Testis (tissue), 2 donors: ENCODE measurements at regions not wholly inside any gene's neighbourhood (a gene's known extent, or its start where the extent isn't known, plus 50 kb on each side); places are given as distances from the start of the nearest gene placed in this dataset.

Experiments
- DNase-seq: peaks from one replicate; pipeline ENCODE4 v3.0.0-alpha.2; 2019
- H3K27ac ChIP-seq, 2 donors: fragments of 200-600 bp; sonication (generic); one replicate each; pipeline ENCODE4 v1.5.1; 2019
- H3K27me3 ChIP-seq: fragments of 200-600 bp; sonication (generic); one replicate; pipeline ENCODE4 v1.5.1; 2019
- H3K36me3 ChIP-seq: fragments of 200-600 bp; sonication (generic); one replicate; pipeline ENCODE4 v1.5.1; 2017; ENCODE audit warnings: low read depth; ENCODE audit errors: missing control alignments
- H3K4me1 ChIP-seq: fragments of 200-600 bp; sonication (generic); one replicate; pipeline ENCODE4 v1.5.1; 2019
- H3K4me3 ChIP-seq, 2 donors: fragments of 200-600 bp; sonication (generic); one replicate each; pipeline ENCODE4 v1.5.1; 2017 to 2019
- H3K9me3 ChIP-seq: fragments of 200-600 bp; sonication (generic); one replicate; pipeline ENCODE4 v1.5.1; 2017
- POLR2A ChIP-seq: fragments of 450-650 bp; IDR thresholded peaks from one replicate; pipeline ENCODE4 v1.6.1; 2017; ENCODE audit warnings: antibody characterized with exemption, mild to moderate bottlenecking, moderate library complexity
- WGBS, 2 donors: methylation state at CpG; one replicate each; pipeline ENCODE4 v1.1.5; 2018; 5-methylcytosine and 5-hydroxymethylcytosine counted together
- intact Hi-C: fragments of 100-400 bp; cut with DNase I; formaldehyde crosslinking; loops from one replicate; pipeline ENCODE4 v1.15.1; 2023; ENCODE audit warnings: low total_unique reads
- TF ChIP-seq, protein P1 (sequence below), 3 experiments: fragments of 450-650 bp in 2 of 3; fragments of 200-600 bp in 1 of 3; sonication (generic) in 1 of 3; IDR thresholded peaks; one replicate each; pipeline ENCODE4 v1.5.1; 2016 to 2019; ENCODE audit warnings: antibody characterized with exemption in 3 of 3, mild to moderate bottlenecking in 2 of 3, moderate library complexity in 1 of 3

DNA sequence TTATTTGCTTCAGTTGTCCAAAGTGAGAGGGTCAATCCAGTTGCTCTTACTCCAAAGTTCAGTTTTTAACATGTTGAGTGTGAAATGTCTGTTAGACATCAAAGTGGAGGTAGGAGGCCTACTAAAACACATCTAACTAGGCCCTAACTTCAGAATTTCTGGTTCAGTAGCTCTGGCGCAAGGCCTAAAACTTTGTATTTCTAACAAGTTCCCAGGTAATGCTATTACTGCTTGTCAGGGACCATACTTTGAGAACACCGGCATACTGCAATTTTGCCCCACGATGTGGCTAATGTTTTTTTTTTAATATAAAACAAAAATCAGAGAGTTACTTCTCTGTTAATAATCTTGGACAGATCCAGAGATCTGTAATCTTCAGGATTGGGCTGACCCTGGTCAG lies 72.4 kb upstream of the LRRC55 start:
- no peaks in the 10 kb centered on the region for H3K4me1 ChIP-seq
- no peaks in the 10 kb centered on the region for H3K9me3 ChIP-seq
- WGBS, 2 donors: 95 to 97% methylated on average over 3 of the region's 3 CpGs
- H3K27ac ChIP-seq: no peak overlapping the region
- no peak overlapping the region for H3K4me3 ChIP-seq
- intact Hi-C loops: no loop called here
- no peaks in the 10 kb centered on the region for H3K36me3 ChIP-seq
- TF ChIP-seq, protein P1, sequence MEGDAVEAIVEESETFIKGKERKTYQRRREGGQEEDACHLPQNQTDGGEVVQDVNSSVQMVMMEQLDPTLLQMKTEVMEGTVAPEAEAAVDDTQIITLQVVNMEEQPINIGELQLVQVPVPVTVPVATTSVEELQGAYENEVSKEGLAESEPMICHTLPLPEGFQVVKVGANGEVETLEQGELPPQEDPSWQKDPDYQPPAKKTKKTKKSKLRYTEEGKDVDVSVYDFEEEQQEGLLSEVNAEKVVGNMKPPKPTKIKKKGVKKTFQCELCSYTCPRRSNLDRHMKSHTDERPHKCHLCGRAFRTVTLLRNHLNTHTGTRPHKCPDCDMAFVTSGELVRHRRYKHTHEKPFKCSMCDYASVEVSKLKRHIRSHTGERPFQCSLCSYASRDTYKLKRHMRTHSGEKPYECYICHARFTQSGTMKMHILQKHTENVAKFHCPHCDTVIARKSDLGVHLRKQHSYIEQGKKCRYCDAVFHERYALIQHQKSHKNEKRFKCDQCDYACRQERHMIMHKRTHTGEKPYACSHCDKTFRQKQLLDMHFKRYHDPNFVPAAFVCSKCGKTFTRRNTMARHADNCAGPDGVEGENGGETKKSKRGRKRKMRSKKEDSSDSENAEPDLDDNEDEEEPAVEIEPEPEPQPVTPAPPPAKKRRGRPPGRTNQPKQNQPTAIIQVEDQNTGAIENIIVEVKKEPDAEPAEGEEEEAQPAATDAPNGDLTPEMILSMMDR (IDR thresholded peaks at IDR 0.05): no peak
- no peak for TF ChIP-seq POLR2A
- DNase-seq: no peak
- H3K27me3 ChIP-seq: no peaks in the 10 kb centered on the region

GRCh38 chr11:57111619-57112018 lies 70.1 kb upstream of the LRRC55 start:
- Histone ChIP-seq H3K4me3 (no peak overlapping the region), H3K4me1 (no peaks in the 10 kb centered on the region), H3K9me3 (no peaks in the 10 kb centered on the region), H3K27ac (no peak overlapping the region), H3K36me3 (no peaks in the 10 kb centered on the region), H3K27me3 (no peaks in the 10 kb centered on the region)
- no peak for DNase-seq
- TF ChIP-seq, protein P1 (IDR thresholded peaks at IDR 0.05): no peak
- no peak for TF ChIP-seq POLR2A
- WGBS, 2 donors: 30 to 43% methylated on average over 2 of the region's 2 CpGs
- intact Hi-C loops: no loop called here

DNA sequence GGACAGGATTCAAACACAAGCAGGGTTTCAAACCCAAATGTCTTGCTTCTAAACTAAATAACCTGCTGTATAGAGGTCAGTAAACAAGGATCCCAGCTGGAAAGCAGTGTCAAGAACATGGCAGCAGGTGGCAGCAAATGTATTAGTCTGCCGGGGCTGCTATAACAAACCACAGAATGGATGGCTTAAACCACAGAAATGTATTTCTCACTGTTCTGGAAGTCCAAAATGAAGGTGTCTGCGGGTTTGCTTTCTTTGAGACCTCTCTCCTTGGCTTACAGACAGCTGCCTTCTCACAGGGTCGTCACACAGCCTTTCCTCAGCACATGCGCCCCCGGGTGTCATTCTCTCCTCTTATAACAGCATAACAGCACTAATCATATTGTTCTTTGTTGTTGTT lies 65.1 kb upstream of the LRRC55 start:
- intact Hi-C loops: no loop called here
- WGBS, 2 donors: 71 to 77% methylated on average over 5 of the region's 5 CpGs

DNA sequence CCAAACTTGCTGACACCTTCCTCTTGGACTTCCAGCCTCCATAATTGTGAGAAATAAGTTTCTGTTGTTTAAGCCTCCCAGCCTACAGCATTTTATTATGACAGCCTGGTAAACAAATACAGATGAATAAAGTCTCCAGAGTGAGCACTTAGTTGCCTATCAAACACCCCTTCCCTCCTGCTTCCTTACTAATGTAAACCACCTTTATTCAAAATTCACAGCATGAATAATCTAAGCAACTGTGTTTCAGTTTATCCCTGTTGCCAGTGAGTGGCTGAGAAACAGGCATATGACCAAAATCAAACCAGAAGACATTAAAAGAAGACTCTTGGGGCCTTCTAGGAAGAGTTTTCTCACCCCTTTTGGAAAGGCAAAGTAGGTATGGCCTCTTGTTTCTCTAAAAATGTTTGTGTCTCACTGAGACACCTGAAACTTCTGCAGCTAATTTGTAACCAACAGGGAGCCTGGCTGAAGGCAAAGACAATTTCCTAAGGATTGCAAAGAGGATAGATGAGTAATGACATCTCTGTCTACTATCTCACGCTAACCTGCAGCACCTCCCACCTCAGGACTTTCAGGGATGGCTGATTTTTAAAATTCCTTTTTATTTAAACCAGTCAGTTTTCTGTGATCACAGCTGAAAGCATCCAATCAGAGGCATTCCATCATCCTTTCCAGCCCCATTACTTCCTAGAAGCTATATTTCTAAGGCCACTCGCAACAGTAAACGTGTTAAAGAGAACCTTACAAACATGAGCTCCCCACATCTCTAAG lies 61.4 kb upstream of the LRRC55 start:
- Histone ChIP-seq H3K9me3 (no peaks in the 10 kb centered on the region), H3K4me1 (no peaks in the 10 kb centered on the region), H3K36me3 (no peaks in the 10 kb centered on the region), H3K27ac (no peak overlapping the region), H3K4me3 (no peak overlapping the region), H3K27me3 (no peaks in the 10 kb centered on the region)
- 87 to 89% methylated on average over 3 of the region's 3 CpGs for WGBS, 2 donors
- intact Hi-C loops: no loop called here
- DNase-seq: no peak
- TF ChIP-seq, protein P1 (IDR thresholded peaks at IDR 0.05): no peak
- TF ChIP-seq POLR2A: no peak

More for the DNA sequence above, 65.1 kb upstream of the LRRC55 start:
- no peak for TF ChIP-seq POLR2A
- TF ChIP-seq, protein P1 (IDR thresholded peaks at IDR 0.05): peak in 2 of 3 experiments; percentile 41 to 43
- H3K4me1 ChIP-seq: no peaks in the 10 kb centered on the region
- no peak overlapping the region for H3K27ac ChIP-seq
- no peaks in the 10 kb centered on the region for H3K27me3 ChIP-seq
- DNase-seq: peak; percentile 52
- no peaks in the 10 kb centered on the region for H3K9me3 ChIP-seq
- no peak overlapping the region for H3K4me3 ChIP-seq
- no peaks in the 10 kb centered on the region for H3K36me3 ChIP-seq

- DNase-seq: no peak
- TF ChIP-seq, protein P1 (IDR thresholded peaks at IDR 0.05): no peak
- TF ChIP-seq POLR2A: no peak
- Histone ChIP-seq H3K9me3 (no peaks in the 10 kb centered on the region), H3K27me3 (no peaks in the 10 kb centered on the region), H3K36me3 (no peaks in the 10 kb centered on the region), H3K4me1 (no peaks in the 10 kb centered on the region), H3K4me3 (no peak overlapping the region), H3K27ac (no peak overlapping the region)
- 83 to 92% methylated on average over 1 of the region's 1 CpG for WGBS, 2 donors
- intact Hi-C loops: no loop called here
Measured at GRCh38 chr11:57121996-57122395, 59.8 kb upstream of the LRRC55 start.
